ENCODE measurements at regions not wholly inside any gene's neighbourhood (a gene's known extent, or its start where the extent isn't known, plus 50 kb on each side); places are given as distances from the start of the nearest gene placed in this dataset.

GRCh38 chr7:34488766-34489165, 169.3 kb upstream of the NPSR1 start (continued):
- TF ChIP-seq CHD7 (IDR thresholded peaks at IDR 0.05; ENCODE audit: insufficient replicate concordance, low read length) (no peak), BRCA1 (IDR thresholded peaks at IDR 0.05; ENCODE audit: low read depth, low read length) (no peak), CHD2 (IDR thresholded peaks at IDR 0.05; ENCODE audit: low read length) (no peak), EP300 (IDR thresholded peaks at IDR 0.05; ENCODE audit: borderline replicate concordance in 1 of 2, low read depth in 2 of 2, low read length in 2 of 2) (no peak), SIN3A (conservative IDR thresholded peaks at IDR 0.05 in 1 of 2, IDR thresholded peaks at IDR 0.05 in 1 of 2; ENCODE audit: low read depth in 1 of 2, low read length in 2 of 2) (no peak), CTCF (IDR thresholded peaks at IDR 0.05; ENCODE audit: control extremely low read depth in 1 of 3, insufficient read depth in 1 of 3, low read depth in 1 of 3, low read length in 3 of 3) (no peak), SIRT6 (IDR thresholded peaks at IDR 0.05; ENCODE audit: low read length) (no peak), JUN (IDR thresholded peaks at IDR 0.05; ENCODE audit: low read depth, low read length) (no peak), HDAC6 (IDR thresholded peaks at IDR 0.05; ENCODE audit: low read depth, low read length) (no peak)

Measured in H1 (cell line).